Activated effector memory CD4-positive, alpha-beta T cell treated with anti-CD3 and anti-CD28 coated beads, Interleukin-2, amount 50 U/mL, for 16 hours (primary cell): ENCODE measurements at regions not wholly inside any gene's neighbourhood (a gene's known extent, or its start where the extent isn't known, plus 50 kb on each side); places are given as distances from the start of the nearest gene placed in this dataset.

ENCODE experiments used
- DNase-seq: peaks from one replicate; pipeline ENCODE4 v3.0.0-alpha.2; 2020

- no peak for DNase-seq
These were observed 439.5 kb upstream of the ZEB2 start for GRCh38 chr2:144959416-144959815.

GRCh38 chr2:144950899-144951560, 431.1 kb upstream of the ZEB2 start:
- DNase-seq, result no peak

- DNase-seq, result no peak
These were observed 428.4 kb upstream of the ZEB2 start for GRCh38 chr2:144948205-144948855.

GRCh38 chr2:144947709-144948037, 427.8 kb upstream of the ZEB2 start:
- no peak for DNase-seq

- no peak for DNase-seq
These were observed 426.3 kb upstream of the ZEB2 start for GRCh38 chr2:144946263-144946662.

- DNase-seq, result no peak
These were observed 424.8 kb upstream of the ZEB2 start for GRCh38 chr2:144944546-144945220.

- DNase-seq, result no peak
These were observed 424.1 kb upstream of the ZEB2 start for GRCh38 chr2:144943986-144944385.

GRCh38 chr2:144943293-144943941, 423.5 kb upstream of the ZEB2 start:
- DNase-seq, result no peak

- DNase-seq, result no peak
These were observed 422.8 kb upstream of the ZEB2 start for GRCh38 chr2:144942516-144943256.

GRCh38 chr2:144941743-144942488, 422.0 kb upstream of the ZEB2 start:
- no peak for DNase-seq

- no peak for DNase-seq
These were observed 419.7 kb upstream of the ZEB2 start for GRCh38 chr2:144939590-144939989.

- DNase-seq, result no peak
These were observed 418.2 kb upstream of the ZEB2 start for GRCh38 chr2:144937910-144938709.

GRCh38 chr2:144937066-144937465, 417.1 kb upstream of the ZEB2 start:
- no peak for DNase-seq

- no peak for DNase-seq
These were observed 416.5 kb upstream of the ZEB2 start for GRCh38 chr2:144936442-144936841.

GRCh38 chr2:144935736-144936135, 415.8 kb upstream of the ZEB2 start:
- DNase-seq, result no peak

- DNase-seq, result no peak
These were observed 415.3 kb upstream of the ZEB2 start for GRCh38 chr2:144935191-144935590.

GRCh38 chr2:144931960-144932359, 412.0 kb upstream of the ZEB2 start:
- DNase-seq, result no peak

- DNase-seq, result no peak
These were observed 411.6 kb upstream of the ZEB2 start for GRCh38 chr2:144931480-144931879.

GRCh38 chr2:144927429-144927828, 407.5 kb upstream of the ZEB2 start:
- DNase-seq, result no peak

- no peak for DNase-seq
These were observed 406.0 kb upstream of the ZEB2 start for GRCh38 chr2:144925886-144926285.

GRCh38 chr2:144924827-144925226, 404.9 kb upstream of the ZEB2 start:
- no peak for DNase-seq

GRCh38 chr2:144922519-144922918, 402.6 kb upstream of the ZEB2 start:
- DNase-seq, result no peak
